Hepatocyte (in vitro differentiated cells): ENCODE measurements at regions not wholly inside any gene's neighbourhood (a gene's known extent, or its start where the extent isn't known, plus 50 kb on each side); places are given as distances from the start of the nearest gene placed in this dataset.

Source experiments
- CTCF ChIP-seq: fragments of 200-600 bp; sonication (generic); IDR thresholded peaks from 2 replicates; pipeline ENCODE4 v1.5.1; 2016; ENCODE audit warnings: antibody characterized with exemption, mild to moderate bottlenecking; ENCODE audit not compliant: poor library complexity
- EZH2 ChIP-seq: fragments of 200-600 bp; sonication (generic); IDR thresholded peaks from 2 replicates; pipeline ENCODE4 v1.6.1; 2016; ENCODE audit warnings: antibody characterized with exemption, mild to moderate bottlenecking, borderline replicate concordance
- EZH2phosphoT487 ChIP-seq: fragments of 200-600 bp; sonication (generic); IDR thresholded peaks from one replicate; pipeline ENCODE4 v1.6.1; 2018; ENCODE audit warnings: antibody characterized with exemption, mild to moderate bottlenecking, low read depth, moderate library complexity; ENCODE audit not compliant: unreplicated experiment, severe bottlenecking

- TF ChIP-seq CTCF (no peak), EZH2 (no peak), EZH2phosphoT487 (no peak)
These were observed 125.9 kb upstream of the CXCR4 start for GRCh38 chr2:136243638-136244535.
